Stimulated activated CD8-positive, alpha-beta memory T cell treated with anti-CD3 and anti-CD28 coated beads, Interleukin-2, amount 100 ng/mL, for 48 hours (primary cell): ENCODE measurements at regions not wholly inside any gene's neighbourhood (a gene's known extent, or its start where the extent isn't known, plus 50 kb on each side); places are given as distances from the start of the nearest gene placed in this dataset.
"Not testable (repeated sequence)": the region's sequence is repeated elsewhere in the genome, so short reads cannot be mapped to it uniquely, and the experiment has no call there.

Experiments
- DNase-seq, 2 donors: peaks; one replicate each; pipeline ENCODE4 v3.0.0-alpha.2; 2020; ENCODE audit warnings: low read depth in 2 of 2

GRCh38 chr16:85513649-85514048, 99.5 kb upstream of the GSE1 start:
- DNase-seq: no peak

- DNase-seq: no peak
These were observed 98.9 kb upstream of the GSE1 start for GRCh38 chr16:85514295-85514597.

- no peak for DNase-seq
These were observed 98.4 kb upstream of the GSE1 start for GRCh38 chr16:85514598-85515318.

- DNase-seq: no peak
These were observed 97.8 kb upstream of the GSE1 start for GRCh38 chr16:85515319-85515745.

GRCh38 chr16:85515830-85516397, 97.2 kb upstream of the GSE1 start:
- DNase-seq: no peak

GRCh38 chr16:85517154-85517553, 96.0 kb upstream of the GSE1 start:
- DNase-seq: no peak

GRCh38 chr16:85517563-85518179, 95.5 kb upstream of the GSE1 start:
- no peak for DNase-seq

GRCh38 chr16:85518398-85519049, 94.6 kb upstream of the GSE1 start:
- no peak for DNase-seq

- DNase-seq: not testable (repeated sequence)
These were observed 94.1 kb upstream of the GSE1 start for GRCh38 chr16:85519050-85519440.

GRCh38 chr16:85519540-85520231, 93.4 kb upstream of the GSE1 start:
- DNase-seq: no peak

- DNase-seq: no peak
These were observed 92.1 kb upstream of the GSE1 start for GRCh38 chr16:85520853-85521521.

- no peak for DNase-seq
These were observed 91.4 kb upstream of the GSE1 start for GRCh38 chr16:85521552-85522307.

- DNase-seq: no peak
These were observed 90.7 kb upstream of the GSE1 start for GRCh38 chr16:85522308-85522841.

- no peak for DNase-seq
These were observed 90.1 kb upstream of the GSE1 start for GRCh38 chr16:85522842-85523601.

- no peak for DNase-seq
These were observed 89.3 kb upstream of the GSE1 start for GRCh38 chr16:85523602-85524364.

- no peak for DNase-seq
These were observed 88.8 kb upstream of the GSE1 start for GRCh38 chr16:85524365-85524629.

GRCh38 chr16:85524630-85525419, 88.3 kb upstream of the GSE1 start:
- no peak for DNase-seq

- no peak for DNase-seq
These were observed 87.5 kb upstream of the GSE1 start for GRCh38 chr16:85525420-85526184.
